Small intestine (tissue), 7 donors: ENCODE measurements at regions not wholly inside any gene's neighbourhood (a gene's known extent, or its start where the extent isn't known, plus 50 kb on each side); places are given as distances from the start of the nearest gene placed in this dataset.
A peak's percentile ranks its signal among the peaks of the same experiment; 100 is the strongest.

Experiments used
- DNase-seq, 2 donors: peaks; one replicate each; pipeline versions ENCODE4 v3.0.0 to v3.0.0-alpha.2; 2013
- FAIRE-seq: peaks from 2 replicates; lab custom pipeline; 2012; peaks lifted over from hg19 to GRCh38; lab: Jason Lieb, UNC
- H3K27ac ChIP-seq, 3 donors: one replicate each; pipeline ENCODE4 v1.5.1; 2013; ENCODE audit warnings: low read length in 2 of 3, mild to moderate bottlenecking in 2 of 3, control low read depth in 1 of 3, inconsistent platforms in 1 of 3, low read depth in 1 of 3, moderate library complexity in 1 of 3
- H3K27me3 ChIP-seq, 3 donors: one replicate each; pipeline ENCODE4 v1.6.1; 2013; ENCODE audit warnings: low read length in 3 of 3, inconsistent platforms in 1 of 3; ENCODE audit not compliant: control insufficient read depth in 3 of 3, insufficient read depth in 3 of 3
- H3K36me3 ChIP-seq, 3 donors: one replicate each; pipeline ENCODE4 v1.6.1; 2013; ENCODE audit warnings: low read length in 3 of 3, inconsistent platforms in 1 of 3, low read depth in 1 of 3, mild to moderate bottlenecking in 1 of 3, moderate library complexity in 1 of 3; ENCODE audit not compliant: control insufficient read depth in 3 of 3, insufficient read depth in 2 of 3
- H3K4me1 ChIP-seq, 3 donors: one replicate each; pipeline ENCODE4 v1.6.1; 2013; ENCODE audit warnings: low read length in 2 of 3, inconsistent platforms in 1 of 3, low read depth in 1 of 3, mild to moderate bottlenecking in 1 of 3, moderate library complexity in 1 of 3; ENCODE audit not compliant: control insufficient read depth in 3 of 3, insufficient read depth in 2 of 3
- H3K4me3 ChIP-seq, 3 donors: one replicate each; pipeline ENCODE4 v1.5.1; 2013; ENCODE audit warnings: low read length in 3 of 3, control low read depth in 1 of 3, inconsistent platforms in 1 of 3, low read depth in 1 of 3, mild to moderate bottlenecking in 1 of 3, moderate library complexity in 1 of 3
- H3K9me3 ChIP-seq, 2 donors: one replicate each; pipeline ENCODE4 v1.6.1; 2013; ENCODE audit warnings: low read depth in 1 of 2, low read length in 1 of 2; ENCODE audit not compliant: control insufficient read depth in 2 of 2, insufficient read depth in 1 of 2
- WGBS, 3 donors: extraction: QIAGEN DNeasy Blood & Tissue Kit; methylation state at CpG; one replicate each; pipeline ENCODE4 v1.1.7; 2013; 5-methylcytosine and 5-hydroxymethylcytosine counted together
- donor health status: healthy with polysubstance abuse.
- donor health status: control.
- donor health status: control.
- donor health status: Bipolar disorder and iron deficiency.
- donor health status: healthy.

GRCh38 chrX:39560271-39560670 lies 537.5 kb downstream of the BCOR start:
- Histone ChIP-seq H3K4me3 (no peak overlapping the region), H3K36me3 (no peaks in the 10 kb centered on the region), H3K27me3 (no peaks in the 10 kb centered on the region)

GRCh38 chrX:39563178-39563577 lies 534.6 kb downstream of the BCOR start:
- Histone ChIP-seq H3K4me3 (no peak overlapping the region), H3K36me3 (no peaks in the 10 kb centered on the region), H3K4me1 (no peaks in the 10 kb centered on the region), H3K27me3 (no peaks in the 10 kb centered on the region), H3K9me3 (no peaks in the 10 kb centered on the region), H3K27ac (no peak overlapping the region)
- DNase-seq (no peak), FAIRE-seq (no peak)

More at GRCh38 chrX:39560271-39560670, 537.5 kb downstream of the BCOR start:
- peaks cover 0 to under 1% of the 10 kb centered on the region in 2 donors for H3K9me3 ChIP-seq
- DNase-seq = no peak
- FAIRE-seq = no peak
- WGBS, 3 donors = 73 to 82% (median 80%) methylated on average over 12 of the region's 12 CpGs
- no peak overlapping the region for H3K27ac ChIP-seq
- H3K4me1 ChIP-seq = no peaks in the 10 kb centered on the region

- Histone ChIP-seq H3K27me3 (no peaks in the 10 kb centered on the region), H3K36me3 (no peaks in the 10 kb centered on the region), H3K4me3 (no peak overlapping the region), H3K4me1 (no peaks in the 10 kb centered on the region), H3K9me3 (no peaks in the 10 kb centered on the region), H3K27ac (no peak overlapping the region)
- DNase-seq (no peak), FAIRE-seq (no peak)
- WGBS, 3 donors = 71 to 92% (median 87%) methylated on average over 3 of the region's 3 CpGs
These were observed 533.0 kb downstream of the BCOR start for GRCh38 chrX:39564751-39565150.

GRCh38 chrX:39574178-39574577 lies 523.6 kb downstream of the BCOR start:
- 18 to 68% (median 45%) methylated on average over 3 of the region's 3 CpGs for WGBS, 3 donors
- FAIRE-seq (no peak), DNase-seq (peak in 1 of 2 donors; percentile 1)
- Histone ChIP-seq H3K4me3 (no peak overlapping the region), H3K4me1 (peaks cover 0 to 5% (median 0%) of the 10 kb centered on the region in 3 donors), H3K27ac (no peak overlapping the region), H3K36me3 (no peaks in the 10 kb centered on the region), H3K9me3 (no peaks in the 10 kb centered on the region), H3K27me3 (no peaks in the 10 kb centered on the region)

- peaks cover 0 to 5% (median 0%) of the 10 kb centered on the region in 3 donors for H3K4me1 ChIP-seq
- no peak for FAIRE-seq
- 78 to 81% (median 80%) methylated on average over 26 to 28 of the region's 28 CpGs for WGBS, 3 donors
- no peak overlapping the region for H3K27ac ChIP-seq
- no peaks in the 10 kb centered on the region for H3K36me3 ChIP-seq
- no peaks in the 10 kb centered on the region for H3K27me3 ChIP-seq
- no peak for DNase-seq
- H3K4me3 ChIP-seq = no peak overlapping the region
- no peaks in the 10 kb centered on the region for H3K9me3 ChIP-seq
These were observed 521.5 kb downstream of the BCOR start for GRCh38 chrX:39576041-39576872.

- FAIRE-seq (no peak), DNase-seq (no peak)
- 54 to 72% (median 70%) methylated on average over 13 of the region's 13 CpGs for WGBS, 3 donors
- Histone ChIP-seq H3K36me3 (no peaks in the 10 kb centered on the region), H3K27ac (no peak overlapping the region), H3K9me3 (no peaks in the 10 kb centered on the region), H3K27me3 (no peaks in the 10 kb centered on the region), H3K4me3 (no peak overlapping the region), H3K4me1 (peaks cover 0 to 5% (median 0%) of the 10 kb centered on the region in 3 donors)
These were observed 520.4 kb downstream of the BCOR start for GRCh38 chrX:39577206-39577984.

- no peak overlapping the region for H3K4me3 ChIP-seq
- no peaks in the 10 kb centered on the region for H3K9me3 ChIP-seq
- WGBS, 3 donors = 52 to 81% (median 72%) methylated on average over 12 to 16 of the region's 16 CpGs
- H3K4me1 ChIP-seq = peaks cover 0 to 5% (median 0%) of the 10 kb centered on the region in 3 donors
- H3K36me3 ChIP-seq = no peaks in the 10 kb centered on the region
- H3K27ac ChIP-seq = no peak overlapping the region
- FAIRE-seq (no peak), DNase-seq (peak in 1 of 2 donors; percentile 0)
- H3K27me3 ChIP-seq = no peaks in the 10 kb centered on the region
These were observed 519.5 kb downstream of the BCOR start for GRCh38 chrX:39577985-39578869.

- no peaks in the 10 kb centered on the region for H3K36me3 ChIP-seq
- H3K4me3 ChIP-seq = no peak overlapping the region
- no peak for FAIRE-seq
- H3K9me3 ChIP-seq = peaks cover 0 to 3% of the 10 kb centered on the region in 2 donors
- H3K27me3 ChIP-seq = no peaks in the 10 kb centered on the region
- 19 to 70% (median 59%) methylated on average over 8 of the region's 8 CpGs for WGBS, 3 donors
- peaks cover 0 to 5% (median 0%) of the 10 kb centered on the region in 3 donors for H3K4me1 ChIP-seq
- peak in 1 of 2 donors; percentile 49 for DNase-seq
- H3K27ac ChIP-seq = no peak overlapping the region
These were observed 517.7 kb downstream of the BCOR start for GRCh38 chrX:39580043-39580442.
